Transverse colon (tissue), 4 donors: ENCODE measurements at regions not wholly inside any gene's neighbourhood (a gene's known extent, or its start where the extent isn't known, plus 50 kb on each side); places are given as distances from the start of the nearest gene placed in this dataset.

Experiments
- CTCF ChIP-seq, 5 experiments: fragments of 200-600 bp in 3 of 5; fragments of 450-650 bp in 2 of 5; sonication (generic) in 3 of 5; IDR thresholded peaks; 1 replicate in 2 of 5; 2 replicates in 3 of 5; pipeline ENCODE4 v1.5.1; 2016 to 2017; ENCODE audit warnings: antibody characterized with exemption in 5 of 5, inconsistent platforms in 3 of 5, mild to moderate bottlenecking in 2 of 5, moderate library complexity in 1 of 5
- EP300 ChIP-seq: sonication (generic); formaldehyde crosslinking; IDR thresholded peaks from one replicate; pipeline ENCODE4 v1.6.1; 2017; ENCODE audit warnings: antibody characterized with exemption, low read depth
- POLR2A ChIP-seq: fragments of 450-650 bp; IDR thresholded peaks from one replicate; pipeline ENCODE4 v1.6.1; 2016; ENCODE audit warnings: antibody characterized with exemption, mild to moderate bottlenecking, moderate library complexity
- POLR2AphosphoS5 ChIP-seq, 3 donors: sonication (generic); formaldehyde crosslinking; IDR thresholded peaks; one replicate each; pipeline ENCODE4 v1.6.1; 2016; ENCODE audit warnings: antibody characterized with exemption in 3 of 3

- TF ChIP-seq CTCF (IDR thresholded peaks at IDR 0.05) (no peak), POLR2A (no peak), EP300 (no peak), POLR2AphosphoS5 (IDR thresholded peaks at IDR 0.05) (no peak)
These were observed 318.3 kb downstream of the SHANK2 start for GRCh38 chr11:70933981-70934583.
